NCI-H1417 treated with DMSO at 0.1 percent for 48 hours (cell line): ENCODE measurements at regions not wholly inside any gene's neighbourhood (a gene's known extent, or its start where the extent isn't known, plus 50 kb on each side); places are given as distances from the start of the nearest gene placed in this dataset.
A peak's percentile ranks its signal among the peaks of the same experiment; 100 is the strongest.
"Not testable (repeated sequence)": the region's sequence is repeated elsewhere in the genome, so short reads cannot be mapped to it uniquely, and the experiment has no call there.

Experiments used
- DNase-seq: peaks from one replicate; lab custom pipeline; 2025; lab: John Stamatoyannopoulos, UW

DNA sequence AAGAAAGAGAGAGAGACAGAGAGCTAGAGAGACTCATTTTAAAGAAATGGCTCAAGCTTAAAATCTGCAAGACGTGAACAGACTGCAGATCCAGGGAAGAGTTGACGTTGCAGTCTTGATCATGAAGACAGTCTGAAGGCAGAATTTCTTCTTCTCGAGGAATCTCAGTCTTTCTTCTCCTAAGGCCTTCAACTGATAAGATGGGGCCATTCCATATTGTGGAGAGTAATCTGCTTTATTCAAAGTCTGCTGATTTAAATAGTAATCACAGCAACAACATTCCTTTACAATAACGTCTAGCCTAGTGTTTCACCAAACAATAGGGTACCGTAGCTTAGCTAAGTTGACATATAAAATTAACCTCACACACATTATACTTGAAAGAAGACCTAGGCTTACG is 208.4 kb upstream of the ADAMTS3 start:
- no peak for DNase-seq

DNA sequence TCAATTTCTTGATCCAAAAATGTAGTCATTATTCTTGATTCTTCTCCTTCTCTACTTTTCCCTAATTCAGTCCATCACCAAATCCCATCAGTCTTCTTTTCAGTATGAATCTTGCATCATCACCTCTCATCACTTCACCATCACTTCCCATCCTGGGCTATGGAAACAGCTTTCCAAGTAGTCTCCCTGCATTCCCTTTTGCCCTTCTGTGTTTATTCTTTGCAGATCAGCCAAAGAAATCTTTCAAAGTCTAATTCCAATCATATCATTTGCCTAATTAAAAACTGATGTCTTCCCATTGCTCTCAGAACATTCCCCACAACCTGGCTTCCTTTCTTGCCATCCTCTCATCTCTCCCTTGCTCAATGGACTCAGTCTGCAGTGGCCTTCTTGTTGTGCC is 201.7 kb upstream of the ADAMTS3 start:
- DNase-seq = no peak

DNA sequence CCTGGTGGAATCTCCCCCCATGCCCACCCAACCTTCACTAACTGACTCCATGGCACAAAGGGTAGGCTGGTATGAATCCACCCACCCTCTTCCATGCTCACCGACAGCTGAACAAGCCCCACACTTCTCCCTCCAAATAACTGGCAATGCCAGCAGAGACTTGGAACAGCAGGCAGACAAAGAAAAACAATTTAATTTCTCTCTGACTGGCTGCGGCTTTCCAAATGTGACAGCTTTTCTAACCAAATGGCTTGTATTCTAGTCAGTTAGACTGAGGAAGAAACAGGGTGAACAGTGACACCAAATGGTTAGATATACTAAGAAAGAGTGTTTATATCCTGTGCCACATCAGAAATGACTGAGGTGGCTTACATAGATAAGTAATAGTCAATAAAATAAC is 199.3 kb upstream of the ADAMTS3 start:
- no peak for DNase-seq

DNA sequence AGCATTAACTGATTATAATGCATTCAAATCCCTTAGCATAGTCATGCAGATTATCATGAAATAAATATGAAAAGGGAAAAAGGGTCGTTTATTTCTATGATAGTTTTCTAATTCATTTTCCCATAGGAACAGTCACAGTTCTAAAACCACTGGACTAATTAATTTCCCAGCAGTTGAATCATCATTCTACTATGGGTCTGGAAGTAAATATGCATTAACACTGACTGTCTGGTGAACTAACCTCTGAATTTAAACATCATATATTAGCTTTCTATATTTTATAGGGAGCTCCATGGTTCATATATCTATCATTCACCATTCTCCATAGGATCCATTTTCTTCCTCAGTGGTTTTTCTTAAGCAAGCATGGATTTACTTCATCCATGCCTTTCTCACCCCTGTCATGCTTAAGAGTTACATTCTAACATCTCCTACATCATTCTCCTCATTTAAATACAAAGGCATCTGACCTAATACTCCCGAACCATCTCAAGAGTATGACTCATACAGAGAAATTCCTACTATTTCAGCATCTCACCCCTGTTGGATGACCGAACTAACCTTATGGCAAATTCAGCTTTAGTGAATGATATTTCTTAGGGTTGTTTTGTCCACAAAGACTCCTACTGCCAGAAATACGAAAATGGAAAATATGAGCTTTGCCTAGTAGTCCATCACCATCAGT is 198.7 kb upstream of the ADAMTS3 start:
- no peak for DNase-seq

DNA sequence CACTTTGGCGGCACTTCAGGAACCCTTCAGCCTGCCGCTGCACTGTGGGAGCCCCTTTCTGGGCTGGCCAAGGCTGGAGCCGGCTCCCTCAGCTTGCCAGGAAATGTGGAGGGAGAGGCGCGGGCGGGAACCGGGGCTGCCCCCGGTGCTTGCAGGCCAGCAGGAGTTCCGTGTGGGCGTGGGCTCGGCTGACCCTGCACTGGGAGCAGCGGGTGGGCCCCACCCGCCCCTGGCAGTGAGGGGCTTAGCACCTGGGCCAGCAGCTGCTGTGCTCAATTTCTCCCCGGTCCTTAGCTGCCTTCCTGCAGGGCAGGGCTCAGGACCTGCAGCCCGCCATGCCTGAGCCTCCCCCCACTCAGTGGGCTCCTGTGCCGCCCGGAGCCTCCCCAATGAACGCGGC is 196.8 kb upstream of the ADAMTS3 start:
- not testable (repeated sequence) for DNase-seq

DNA sequence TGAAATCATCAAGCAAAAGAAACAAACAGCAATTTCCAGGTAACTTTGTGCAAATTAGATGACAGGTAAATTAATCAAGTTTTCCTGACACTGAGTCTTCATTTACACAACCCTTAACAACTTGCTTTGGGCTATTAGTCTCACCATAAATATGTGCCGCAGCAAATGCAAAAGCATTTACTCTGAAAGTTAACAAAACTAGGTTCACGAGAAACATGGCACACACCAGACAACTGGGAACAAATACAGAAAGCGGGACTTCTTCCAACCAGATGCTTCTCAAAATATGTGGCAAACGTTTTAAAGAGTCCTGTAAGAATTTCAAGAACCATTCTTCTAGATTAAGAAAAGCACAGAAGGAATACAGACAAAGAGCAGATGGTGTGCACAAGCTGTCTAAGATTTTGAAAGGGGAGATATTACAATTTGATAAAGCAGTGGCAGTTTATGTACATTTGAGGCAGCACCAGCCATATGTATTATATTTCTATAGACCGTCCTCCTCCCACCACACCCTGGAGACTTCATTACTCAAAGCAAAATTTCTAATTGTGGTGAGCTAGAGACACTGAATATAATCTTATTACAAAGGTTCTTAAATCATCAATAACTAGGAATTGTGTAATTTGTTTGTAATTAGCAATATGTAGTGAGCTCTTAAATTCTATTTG is 192.5 kb upstream of the ADAMTS3 start:
- DNase-seq = no peak

DNA sequence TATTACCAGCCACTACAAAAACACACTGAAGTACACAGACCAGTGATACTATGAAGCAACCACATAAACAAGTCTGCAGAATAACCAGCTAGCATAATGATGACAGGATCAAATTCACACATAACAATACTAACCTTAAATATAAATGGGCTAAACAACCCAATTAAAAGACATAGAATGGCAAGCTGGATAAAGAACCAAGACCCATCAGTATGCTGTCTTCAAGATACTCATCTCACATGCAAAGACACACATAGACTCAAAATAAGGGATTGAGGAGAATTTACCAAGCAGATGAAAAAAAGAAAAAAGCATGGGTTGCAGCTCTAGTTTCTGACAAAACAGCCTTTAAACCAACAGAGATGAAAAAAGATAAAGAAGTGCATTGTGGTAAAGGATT is 184.4 kb upstream of the ADAMTS3 start:
- not testable (repeated sequence) for DNase-seq

DNA sequence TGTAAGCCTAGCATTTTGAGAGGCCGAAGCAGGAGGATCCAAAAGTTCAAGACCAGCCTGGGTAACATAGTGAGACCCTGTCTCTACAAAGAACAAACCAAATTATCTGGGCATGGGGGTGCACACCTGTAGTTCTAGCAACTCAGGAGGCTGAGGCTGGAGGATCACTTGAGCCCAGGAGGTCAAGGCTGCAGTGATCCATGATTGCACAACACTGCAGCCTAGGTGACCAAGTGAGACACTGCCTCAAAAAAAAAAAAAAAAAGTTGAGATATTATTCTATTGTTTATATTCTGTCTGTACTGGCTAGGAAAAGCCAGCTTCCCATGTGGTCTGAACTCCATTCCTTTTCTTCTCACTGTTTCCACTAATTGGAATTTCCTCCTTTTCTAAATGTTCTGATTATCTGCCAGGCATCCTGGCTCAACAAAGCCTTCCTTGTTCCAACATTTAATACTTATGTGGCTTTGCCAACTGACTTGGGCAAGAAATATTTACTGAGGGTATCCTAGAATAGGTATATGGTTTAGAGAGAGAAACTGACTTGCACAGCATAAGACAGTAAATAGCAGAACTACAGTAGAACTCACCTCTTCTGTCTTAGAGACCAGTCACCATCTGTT is 175.2 kb upstream of the ADAMTS3 start:
- no peak for DNase-seq

DNA sequence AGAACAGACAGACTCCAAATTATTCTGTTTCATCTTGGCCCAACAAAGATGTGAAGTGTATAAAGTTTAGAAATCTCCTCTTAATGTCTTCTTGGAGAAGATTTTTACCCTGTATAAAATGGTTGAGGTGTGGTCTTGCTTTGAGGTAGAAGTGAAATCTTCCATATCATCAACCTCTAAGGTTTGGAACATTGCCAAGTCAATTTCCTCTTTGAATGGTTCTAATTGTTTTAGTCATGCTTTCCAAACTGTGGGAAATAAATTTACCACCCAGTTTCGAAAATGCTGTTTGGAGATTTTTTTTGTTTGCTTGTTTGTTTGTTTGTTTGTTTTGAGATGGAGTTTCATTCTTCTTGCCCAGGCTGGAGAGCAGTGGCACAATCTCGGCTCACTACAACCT is 174.1 kb upstream of the ADAMTS3 start:
- no peak for DNase-seq

DNA sequence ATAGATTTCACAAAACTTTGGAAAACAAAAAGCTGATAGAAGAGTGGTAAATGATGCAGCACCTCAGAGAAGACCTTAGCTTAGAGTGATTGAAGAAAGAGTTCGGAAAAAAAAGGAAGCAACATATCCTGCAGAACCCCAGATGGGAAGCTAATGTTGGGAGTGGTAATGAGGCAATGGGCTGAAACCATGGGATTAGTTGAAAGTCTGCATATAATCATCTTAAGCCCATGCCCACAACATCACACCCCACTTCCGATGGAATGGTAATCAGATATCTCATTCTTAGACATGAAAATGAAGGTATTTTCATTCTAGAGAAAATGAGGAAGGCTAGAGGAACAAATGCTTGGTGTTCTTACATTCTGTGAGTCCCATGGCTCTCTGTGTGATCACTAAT is 146.3 kb upstream of the ADAMTS3 start:
- DNase-seq = no peak

DNA sequence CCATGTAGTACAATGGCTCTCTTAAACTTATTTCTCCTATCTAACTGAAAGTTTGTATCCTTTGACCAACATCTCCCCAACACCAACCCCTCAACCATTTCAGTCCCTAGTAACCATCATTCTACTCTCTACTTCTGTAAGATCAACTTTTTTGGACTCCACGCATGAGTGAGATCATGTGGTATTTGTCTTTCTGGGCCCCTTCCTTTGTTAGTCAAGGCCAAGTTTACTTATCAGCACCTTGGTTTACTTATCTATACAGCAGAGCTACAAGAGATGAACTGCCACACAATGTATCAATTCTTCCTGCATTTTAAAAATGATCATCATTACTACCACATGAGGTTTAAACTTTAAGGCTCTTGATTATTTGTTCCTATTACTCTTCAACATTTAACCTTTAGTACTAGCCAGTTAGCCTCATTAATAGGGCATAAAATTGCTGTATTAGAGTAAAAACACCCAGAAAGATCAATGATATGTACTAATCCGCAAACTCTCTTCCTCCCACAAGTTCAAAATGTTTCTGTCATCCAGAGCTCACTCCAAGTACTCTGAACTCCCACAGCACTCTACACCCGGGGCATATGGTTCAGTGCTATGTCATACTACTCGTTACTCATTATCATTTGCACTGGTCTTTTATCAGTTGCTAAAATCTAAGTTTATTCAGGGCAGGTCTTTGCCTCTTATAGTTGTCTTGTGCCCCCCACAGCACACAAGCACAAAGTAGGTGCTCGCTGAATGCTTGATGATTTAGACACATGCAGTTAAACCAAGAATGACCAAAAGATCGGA is 145.7 kb upstream of the ADAMTS3 start:
- no peak for DNase-seq

DNA sequence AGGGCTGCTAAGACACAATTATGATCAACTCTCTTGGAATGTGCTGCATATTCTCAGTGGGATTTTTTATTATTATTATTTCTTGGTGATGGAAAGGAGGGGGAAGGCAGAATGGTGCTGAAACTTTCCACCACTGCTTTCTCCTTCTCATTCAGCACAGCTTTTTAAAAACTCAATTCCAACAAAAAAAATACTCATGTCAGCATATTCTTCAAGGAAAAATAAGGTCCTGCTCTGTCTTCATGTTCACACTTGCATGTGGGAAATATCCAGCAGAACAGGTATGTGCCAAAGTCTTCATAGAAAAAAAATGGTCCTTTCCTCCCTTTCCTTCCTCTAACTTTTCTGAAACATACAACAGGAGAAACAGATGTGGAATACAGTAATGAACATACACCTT is 144.0 kb upstream of the ADAMTS3 start:
- DNase-seq = no peak

DNA sequence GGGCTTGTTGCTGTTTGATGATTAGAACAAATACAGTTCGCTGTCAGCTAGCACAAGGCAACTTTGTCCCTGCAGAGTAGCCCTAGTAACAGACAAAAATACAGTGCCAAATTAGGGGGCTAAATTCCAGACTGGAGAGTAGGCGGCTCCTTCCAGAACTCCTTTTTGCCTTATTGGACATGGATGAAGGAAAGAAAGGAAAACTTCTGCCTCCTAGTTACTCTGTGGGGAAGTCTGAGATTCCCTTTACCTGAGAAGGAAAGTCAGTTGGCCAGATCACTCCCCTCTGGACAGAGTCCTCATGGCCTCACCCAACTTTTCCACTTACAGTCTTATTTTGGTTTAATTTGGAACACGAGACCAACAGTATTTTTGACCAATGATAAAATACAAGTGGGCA is 140.5 kb upstream of the ADAMTS3 start:
- no peak for DNase-seq

DNA sequence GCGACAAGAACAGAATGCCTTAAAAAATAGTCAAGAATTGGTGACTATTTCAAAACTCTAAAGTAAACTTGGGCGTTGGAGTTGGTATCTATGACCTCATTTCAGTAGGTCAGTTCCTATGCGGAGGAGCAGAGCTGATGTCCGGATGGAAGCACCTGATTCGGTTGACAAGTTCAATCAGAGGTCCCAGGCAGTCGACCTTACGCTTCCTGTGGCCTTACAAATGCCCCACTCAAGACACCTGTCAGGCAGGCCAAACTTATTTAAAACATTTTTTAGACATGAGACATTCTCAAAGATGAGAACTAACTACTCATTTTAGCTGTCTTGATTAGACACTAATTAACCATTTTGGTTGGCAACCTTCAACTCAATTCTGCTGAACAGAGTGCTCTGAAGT is 137.7 kb upstream of the ADAMTS3 start:
- no peak for DNase-seq

DNA sequence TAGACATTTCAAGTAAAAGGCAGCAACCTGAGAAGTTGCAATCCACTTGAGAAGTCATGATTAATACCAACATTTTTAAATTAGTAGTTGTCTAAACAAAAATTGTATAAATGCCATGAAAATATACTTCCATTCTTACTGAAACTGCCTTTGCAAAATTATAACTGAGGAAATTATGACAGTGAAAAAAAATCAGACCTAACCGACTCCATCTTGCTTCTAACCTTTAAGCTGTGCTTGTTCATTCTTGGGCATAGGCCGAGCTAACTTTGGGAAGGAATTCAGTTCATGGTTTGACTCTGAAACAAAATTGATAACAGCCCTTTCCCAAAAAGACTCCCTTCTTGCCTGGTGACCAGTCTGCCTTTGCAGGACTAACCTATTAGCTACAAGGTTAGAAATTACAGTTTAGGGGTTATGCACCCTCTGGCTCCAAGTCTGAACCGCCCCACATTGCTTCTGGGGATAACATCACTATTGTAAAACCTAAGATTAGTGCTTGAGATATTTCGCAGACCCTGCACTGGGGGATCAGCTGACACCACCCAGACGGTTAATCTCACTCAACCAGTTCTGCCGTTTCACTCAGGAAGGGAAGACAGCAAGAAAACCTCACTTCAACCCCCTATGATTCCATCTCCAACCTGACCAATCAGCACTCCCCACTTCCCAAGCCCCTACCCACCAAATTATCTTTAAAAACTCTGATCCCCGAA is 136.1 kb upstream of the ADAMTS3 start:
- DNase-seq = not testable (repeated sequence)

DNA sequence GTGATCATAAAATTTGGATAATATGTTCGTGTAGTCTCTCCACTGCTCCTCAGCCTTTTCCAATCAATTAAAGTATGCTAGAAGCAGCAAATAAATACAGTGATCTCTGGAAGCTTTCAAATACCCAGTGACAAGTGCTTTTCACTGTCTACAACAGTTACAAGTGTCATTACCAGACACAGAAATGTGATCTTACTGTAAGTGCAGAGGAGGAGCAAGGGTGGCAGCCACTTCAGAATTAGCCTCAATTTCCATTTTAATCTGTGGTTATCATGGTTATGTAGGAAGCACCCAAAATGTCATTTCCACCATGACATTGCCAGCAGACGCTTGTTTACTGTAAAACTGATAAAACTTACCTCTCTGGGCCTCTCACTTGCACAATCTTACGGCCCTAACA is 133.9 kb upstream of the ADAMTS3 start:
- no peak for DNase-seq

DNA sequence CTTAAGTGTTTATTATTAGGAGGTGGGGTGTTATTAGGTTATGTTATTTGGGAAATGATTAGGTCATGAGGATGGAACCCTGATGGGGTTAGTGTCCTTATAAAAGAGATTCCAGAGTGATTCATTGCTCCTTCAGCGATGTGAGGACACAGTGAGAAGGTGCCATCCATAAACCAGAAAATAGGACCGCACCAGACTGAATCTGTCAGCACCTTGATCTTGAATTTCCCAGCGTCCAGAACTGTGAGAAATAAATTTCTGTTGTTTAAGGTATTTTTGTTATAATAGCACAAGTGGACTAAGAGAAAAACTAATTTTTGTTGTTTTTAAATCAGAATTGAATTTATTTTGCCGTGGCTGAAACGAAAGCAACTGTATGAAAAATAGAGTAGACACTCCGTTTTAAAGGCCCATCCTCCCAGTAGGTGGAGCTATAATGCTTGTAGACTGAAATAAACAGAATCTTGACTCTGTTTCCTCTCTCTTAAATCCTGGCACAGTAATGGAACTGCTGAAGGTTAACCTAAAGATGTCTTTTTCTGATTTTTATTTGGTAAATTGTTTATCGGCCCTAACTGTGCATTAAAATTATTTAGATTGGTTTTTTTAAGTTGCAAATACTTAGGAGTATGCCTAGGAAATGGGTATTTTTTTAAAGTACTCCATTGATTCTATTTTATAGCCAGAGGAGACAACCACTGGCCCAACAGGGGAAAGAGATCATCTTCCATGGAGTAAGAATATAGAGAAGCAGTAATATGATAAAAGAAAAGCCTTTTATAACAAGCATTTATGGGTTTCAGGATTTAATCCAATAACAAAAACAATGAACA is 133.2 kb upstream of the ADAMTS3 start:
- DNase-seq = peak; percentile 1

DNA sequence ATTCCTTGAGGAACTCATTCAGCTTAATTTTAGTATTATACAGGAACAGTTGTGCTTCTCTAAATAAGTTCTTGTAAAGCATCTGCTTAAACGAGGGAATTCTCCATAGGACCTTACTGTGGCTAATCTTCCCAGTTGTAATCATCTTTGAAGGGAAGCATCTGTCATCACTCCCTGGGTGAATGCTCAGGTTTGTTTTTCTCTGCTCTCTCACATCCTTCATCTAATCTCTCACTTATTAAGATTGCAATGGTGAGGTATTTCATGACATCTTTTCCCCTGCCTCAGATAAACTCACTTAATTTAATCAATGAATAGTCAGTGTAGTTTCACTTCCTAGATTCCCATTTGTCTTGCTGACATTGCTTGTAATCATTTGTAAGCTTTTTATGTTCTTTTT is 121.8 kb upstream of the ADAMTS3 start:
- no peak for DNase-seq

DNA sequence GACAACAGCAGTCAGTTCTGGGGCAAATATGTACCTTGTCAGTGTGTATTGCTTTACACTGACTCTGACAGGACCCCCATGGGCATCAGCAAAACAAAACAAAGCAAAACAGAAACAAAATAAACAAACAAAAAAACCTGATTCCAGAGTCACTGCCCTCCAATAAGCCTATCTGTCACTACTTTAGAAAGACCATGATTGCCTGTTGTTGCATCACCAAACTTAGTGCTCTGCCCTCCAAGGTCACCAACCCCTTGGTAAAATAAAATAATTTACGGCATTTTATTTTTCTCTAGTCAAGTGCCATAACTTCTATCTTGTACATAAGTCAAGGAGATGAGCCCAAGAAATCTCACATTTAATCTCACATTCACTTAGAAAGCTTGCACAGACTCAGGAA is 120.9 kb upstream of the ADAMTS3 start:
- no peak for DNase-seq

DNA sequence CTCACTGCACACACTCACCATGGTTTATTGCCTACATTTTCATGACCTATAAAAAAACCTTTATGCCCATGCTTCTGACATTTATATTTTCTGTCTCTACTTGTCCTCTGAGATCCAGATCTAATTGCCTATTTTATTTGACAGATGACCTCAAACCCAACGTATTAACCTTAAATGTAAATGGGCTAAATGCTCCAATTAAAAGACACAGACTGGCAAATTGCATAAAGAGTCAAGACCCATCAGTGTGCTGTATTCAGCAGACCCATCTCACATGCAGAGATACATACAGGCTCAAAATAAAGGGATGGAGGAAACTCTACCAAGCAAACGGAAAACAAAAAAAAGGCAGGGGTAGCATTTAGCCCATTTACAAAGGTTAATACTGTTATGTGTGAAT is 117.4 kb upstream of the ADAMTS3 start:
- not testable (repeated sequence) for DNase-seq

DNA sequence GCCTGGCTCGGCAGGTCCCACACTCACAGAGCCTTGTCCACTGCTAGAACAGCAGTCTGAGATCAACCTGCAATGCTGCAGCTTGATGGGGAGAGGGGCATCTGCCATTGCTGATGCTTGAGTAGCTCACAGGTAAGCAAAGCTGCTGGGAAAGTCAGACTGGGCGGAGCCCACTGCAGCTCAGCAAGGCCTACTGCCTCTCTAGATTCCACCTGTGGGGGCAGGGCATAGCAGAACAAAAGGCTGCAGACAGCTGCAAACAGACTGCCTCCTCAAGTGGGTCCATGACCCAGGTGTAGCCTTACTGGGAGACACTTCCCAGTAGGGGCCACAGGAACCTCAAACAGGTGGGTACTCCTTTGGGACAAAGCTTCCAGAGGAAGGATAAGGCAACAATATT is 110.6 kb upstream of the ADAMTS3 start:
- DNase-seq = no peak
